Gastroesophageal sphincter (tissue), 4 donors: ENCODE measurements at regions not wholly inside any gene's neighbourhood (a gene's known extent, or its start where the extent isn't known, plus 50 kb on each side); places are given as distances from the start of the nearest gene placed in this dataset.

Experiments
- ATAC-seq: fragments of 150-250 bp; one replicate; pipeline ENCODE4 v1.9.1; 2016; ENCODE audit warnings: mild to moderate bottlenecking, moderate library complexity
- H3K27ac ChIP-seq, 4 donors: fragments of 200-600 bp; sonication (generic) in 3 of 4; 1 replicate in 3 of 4; 2 replicates in 1 of 4; pipeline ENCODE4 v1.5.1; 2016 to 2019
- H3K27me3 ChIP-seq: fragments of 200-600 bp; sonication (generic); one replicate; pipeline ENCODE4 v1.5.1; 2019
- H3K36me3 ChIP-seq, 2 donors: fragments of 200-600 bp; sonication (generic); one replicate each; pipeline ENCODE4 v1.5.1; 2019; ENCODE audit warnings: control low read depth in 1 of 2
- H3K4me1 ChIP-seq, 3 donors: fragments of 200-600 bp; sonication (generic); 1 replicate in 2 of 3; 2 replicates in 1 of 3; pipeline ENCODE4 v1.5.1; 2016 to 2019; ENCODE audit warnings: control low read depth in 2 of 3
- H3K4me3 ChIP-seq, 2 donors: fragments of 200-600 bp; sonication (generic); one replicate each; pipeline ENCODE4 v1.5.1; 2019; ENCODE audit warnings: mild to moderate bottlenecking in 1 of 2, moderate library complexity in 1 of 2
- H3K9me3 ChIP-seq, 3 donors: fragments of 200-600 bp; sonication (generic); one replicate each; pipeline ENCODE4 v1.5.1; 2017 to 2019; ENCODE audit warnings: control low read depth in 2 of 3
- EP300 ChIP-seq: sonication (generic); formaldehyde crosslinking; IDR thresholded peaks from one replicate; pipeline ENCODE4 v1.6.1; 2017; ENCODE audit warnings: antibody characterized with exemption, mild to moderate bottlenecking
- POLR2A ChIP-seq, 2 donors: fragments of 450-650 bp; IDR thresholded peaks; one replicate each; pipeline ENCODE4 v1.6.1; 2017; ENCODE audit warnings: antibody characterized with exemption in 2 of 2, mild to moderate bottlenecking in 2 of 2, moderate library complexity in 1 of 2
- POLR2AphosphoS5 ChIP-seq: sonication (generic); formaldehyde crosslinking; IDR thresholded peaks from one replicate; pipeline ENCODE4 v1.6.1; 2017; ENCODE audit warnings: antibody characterized with exemption
- WGBS, 2 donors: methylation state at CpG; one replicate each; pipeline ENCODE4 v1.1.5; 2018; ENCODE audit warnings: low coverage in 1 of 2; 5-methylcytosine and 5-hydroxymethylcytosine counted together
- TF ChIP-seq, protein P1 (sequence below), 4 experiments: fragments of 200-600 bp in 2 of 4; fragments of 450-650 bp in 2 of 4; sonication (generic) in 1 of 4; IDR thresholded peaks; one replicate each; pipeline ENCODE4 v1.5.1; 2017 to 2019; ENCODE audit warnings: antibody characterized with exemption in 4 of 4, mild to moderate bottlenecking in 2 of 4, moderate library complexity in 2 of 4

DNA sequence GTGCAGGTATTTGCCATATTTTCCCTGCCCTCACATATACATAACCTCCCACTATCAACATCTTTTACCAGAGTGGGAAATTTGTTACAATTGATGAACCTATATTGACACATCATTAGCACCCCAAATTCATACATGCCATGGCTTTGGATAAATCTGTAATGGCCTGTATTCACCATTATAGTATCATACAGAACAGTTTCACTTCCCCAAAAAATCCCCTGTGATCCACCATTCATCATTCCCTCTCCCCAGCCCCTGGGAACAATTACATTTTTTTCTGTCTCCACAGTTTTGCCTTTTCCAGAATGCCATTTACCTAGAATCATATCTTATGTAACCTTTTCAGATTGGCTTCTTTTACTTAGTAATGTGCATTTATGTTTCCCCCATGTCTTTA, 494.5 kb downstream of the RNF144A start:
- Histone ChIP-seq H3K27ac (no peak overlapping the region), H3K9me3 (no peaks in the 10 kb centered on the region)

DNA sequence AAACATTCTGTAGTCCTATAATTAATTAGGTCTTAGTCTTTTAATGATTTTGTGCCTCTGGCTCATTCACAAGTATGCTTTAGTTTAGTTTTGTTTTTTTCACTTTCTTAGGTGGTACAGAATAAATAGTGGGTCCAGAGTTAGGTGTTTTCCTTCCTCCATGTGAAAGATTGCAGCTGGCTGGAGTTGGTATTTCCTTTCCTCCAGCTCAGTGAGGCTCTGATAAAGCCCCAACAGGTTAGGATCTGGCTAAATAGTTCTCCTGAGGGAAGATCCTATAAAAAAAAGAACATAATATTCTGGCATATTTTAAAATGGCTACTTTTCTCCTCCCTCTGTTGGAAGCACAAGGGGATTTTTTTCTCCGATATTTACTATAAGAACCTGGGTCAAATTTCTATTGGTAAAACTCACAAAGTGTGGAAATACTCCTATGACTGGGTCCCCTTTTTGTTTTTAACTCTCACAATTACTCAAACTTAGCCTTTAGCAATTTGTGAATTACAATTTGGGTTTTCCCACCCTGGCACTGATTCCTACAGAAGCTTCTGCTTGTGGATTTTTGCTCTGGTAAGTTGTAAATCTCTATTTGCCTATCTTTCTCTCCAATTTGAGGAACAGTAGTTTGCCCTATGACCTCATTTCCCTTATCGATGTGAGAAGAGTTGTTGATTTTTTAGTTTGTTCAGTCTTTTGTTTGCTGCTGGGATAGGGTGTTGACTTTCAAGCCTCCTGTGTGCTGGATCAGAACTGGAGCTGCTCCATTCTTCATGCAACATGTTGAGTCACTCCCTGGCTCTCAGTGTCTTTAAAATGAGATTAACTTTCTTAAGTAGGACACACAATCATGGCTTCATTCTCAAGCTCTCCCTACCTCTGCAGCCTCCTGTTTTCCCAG, 500.9 kb downstream of the RNF144A start:
- Histone ChIP-seq H3K4me3 (no peak overlapping the region), H3K27ac (no peak overlapping the region), H3K4me1 (no peaks in the 10 kb centered on the region), H3K27me3 (no peaks in the 10 kb centered on the region), H3K9me3 (no peaks in the 10 kb centered on the region), H3K36me3 (no peaks in the 10 kb centered on the region)
- WGBS, 2 donors, result 49 to 64% methylated on average over 2 of the region's 2 CpGs
- ATAC-seq, result no peak
- TF ChIP-seq EP300, result no peak
- TF ChIP-seq POLR2A (IDR thresholded peaks at IDR 0.05), result no peak
- no peak for TF ChIP-seq POLR2AphosphoS5
- TF ChIP-seq, protein P1, sequence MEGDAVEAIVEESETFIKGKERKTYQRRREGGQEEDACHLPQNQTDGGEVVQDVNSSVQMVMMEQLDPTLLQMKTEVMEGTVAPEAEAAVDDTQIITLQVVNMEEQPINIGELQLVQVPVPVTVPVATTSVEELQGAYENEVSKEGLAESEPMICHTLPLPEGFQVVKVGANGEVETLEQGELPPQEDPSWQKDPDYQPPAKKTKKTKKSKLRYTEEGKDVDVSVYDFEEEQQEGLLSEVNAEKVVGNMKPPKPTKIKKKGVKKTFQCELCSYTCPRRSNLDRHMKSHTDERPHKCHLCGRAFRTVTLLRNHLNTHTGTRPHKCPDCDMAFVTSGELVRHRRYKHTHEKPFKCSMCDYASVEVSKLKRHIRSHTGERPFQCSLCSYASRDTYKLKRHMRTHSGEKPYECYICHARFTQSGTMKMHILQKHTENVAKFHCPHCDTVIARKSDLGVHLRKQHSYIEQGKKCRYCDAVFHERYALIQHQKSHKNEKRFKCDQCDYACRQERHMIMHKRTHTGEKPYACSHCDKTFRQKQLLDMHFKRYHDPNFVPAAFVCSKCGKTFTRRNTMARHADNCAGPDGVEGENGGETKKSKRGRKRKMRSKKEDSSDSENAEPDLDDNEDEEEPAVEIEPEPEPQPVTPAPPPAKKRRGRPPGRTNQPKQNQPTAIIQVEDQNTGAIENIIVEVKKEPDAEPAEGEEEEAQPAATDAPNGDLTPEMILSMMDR (IDR thresholded peaks at IDR 0.05), result no peak

More for the DNA sequence above, 494.5 kb downstream of the RNF144A start:
- H3K4me3 ChIP-seq, result no peak overlapping the region
- no peak for ATAC-seq
- TF ChIP-seq EP300 (no peak), POLR2A (IDR thresholded peaks at IDR 0.05) (no peak), POLR2AphosphoS5 (no peak)
- TF ChIP-seq, protein P1 (IDR thresholded peaks at IDR 0.05), result no peak
- H3K27me3 ChIP-seq, result peaks cover 3% of the 10 kb centered on the region
- no peaks in the 10 kb centered on the region for H3K4me1 ChIP-seq
- no peaks in the 10 kb centered on the region for H3K36me3 ChIP-seq

DNA sequence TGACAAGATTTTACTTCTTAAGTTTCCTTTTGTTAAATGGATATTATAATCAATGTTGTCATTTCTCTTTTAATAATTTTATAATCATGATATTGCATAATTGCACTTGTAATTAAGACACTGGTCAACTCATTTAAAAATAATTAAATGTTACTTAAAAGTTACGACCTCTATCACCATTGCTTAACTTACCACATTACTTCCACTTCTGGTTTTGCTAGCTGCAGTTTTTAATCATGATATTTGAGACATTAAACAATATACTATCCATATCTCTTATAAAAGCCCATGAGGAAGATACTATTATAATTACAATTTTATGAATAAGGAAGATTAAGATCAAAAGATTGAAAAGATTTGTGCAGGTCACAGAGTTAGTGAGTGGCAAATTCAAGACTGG, 502.0 kb downstream of the RNF144A start:
- no peak overlapping the region for H3K27ac ChIP-seq
- H3K4me3 ChIP-seq, result no peak overlapping the region
- no peak for ATAC-seq
- no peaks in the 10 kb centered on the region for H3K4me1 ChIP-seq
- H3K9me3 ChIP-seq, result no peaks in the 10 kb centered on the region
- no peaks in the 10 kb centered on the region for H3K27me3 ChIP-seq
- TF ChIP-seq EP300 (no peak), POLR2A (IDR thresholded peaks at IDR 0.05) (no peak), POLR2AphosphoS5 (no peak)
- TF ChIP-seq, protein P1 (IDR thresholded peaks at IDR 0.05), result no peak
- 56 to 88% methylated on average over 1 of the region's 1 CpG for WGBS, 2 donors
- H3K36me3 ChIP-seq, result no peaks in the 10 kb centered on the region

DNA sequence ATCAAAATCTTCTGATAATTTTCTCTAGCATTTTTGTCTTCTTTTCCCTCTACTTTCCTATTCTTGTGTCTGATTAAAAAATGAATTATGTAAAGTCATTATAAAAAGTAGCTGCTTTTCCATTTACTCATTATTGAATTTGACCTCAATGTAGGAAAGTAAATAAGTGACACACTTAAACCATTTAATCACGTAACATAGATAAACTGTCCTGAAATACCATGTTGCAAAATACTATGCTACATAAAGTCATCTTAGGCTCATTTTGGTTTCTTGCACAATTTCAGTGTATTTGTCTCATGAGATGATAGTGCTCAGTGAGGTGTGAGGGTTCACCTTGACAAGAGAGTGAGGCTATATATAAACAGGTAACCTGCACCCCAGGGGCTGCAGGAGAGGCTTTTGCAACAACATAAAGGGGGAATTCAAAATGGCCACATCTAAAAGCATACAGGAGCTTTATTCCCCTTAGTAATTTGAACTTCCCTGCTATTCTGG, 502.7 kb downstream of the RNF144A start:
- no peak for ATAC-seq
- Histone ChIP-seq H3K4me1 (no peaks in the 10 kb centered on the region), H3K9me3 (no peaks in the 10 kb centered on the region), H3K27me3 (peaks cover 4% of the 10 kb centered on the region), H3K36me3 (no peaks in the 10 kb centered on the region), H3K4me3 (no peak overlapping the region), H3K27ac (no peak overlapping the region)
- no peak for TF ChIP-seq POLR2A (IDR thresholded peaks at IDR 0.05)
- no peak for TF ChIP-seq EP300
- TF ChIP-seq, protein P1 (IDR thresholded peaks at IDR 0.05), result no peak
- no peak for TF ChIP-seq POLR2AphosphoS5
- 67 to 93% methylated on average over 1 of the region's 1 CpG for WGBS, 2 donors

DNA sequence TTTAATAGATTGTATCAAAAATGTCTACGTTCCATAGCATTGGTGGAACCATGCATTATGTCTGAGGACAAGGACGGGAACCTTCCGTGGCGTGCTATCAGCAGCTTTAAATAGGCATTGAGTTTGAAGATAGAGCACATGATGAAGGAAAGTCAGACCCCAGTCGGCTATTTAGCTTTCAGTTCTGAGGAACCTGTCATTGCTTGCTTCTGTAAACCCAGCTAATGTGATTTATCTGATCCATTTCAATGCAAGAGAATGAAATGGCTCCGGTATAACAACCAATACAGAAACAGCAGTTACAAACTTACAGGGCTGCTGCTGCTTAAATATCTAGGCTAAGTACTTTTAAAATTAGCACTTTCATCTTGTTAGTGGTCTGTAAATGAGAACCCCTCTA, 503.3 kb downstream of the RNF144A start:
- Histone ChIP-seq H3K4me1 (no peaks in the 10 kb centered on the region), H3K27me3 (peaks cover 8% of the 10 kb centered on the region), H3K27ac (no peak overlapping the region), H3K4me3 (no peak overlapping the region), H3K9me3 (no peaks in the 10 kb centered on the region), H3K36me3 (no peaks in the 10 kb centered on the region)
- no peak for ATAC-seq
- 81 to 84% methylated on average over 4 to 5 of the region's 6 CpGs for WGBS, 2 donors
- TF ChIP-seq, protein P1 (IDR thresholded peaks at IDR 0.05), result no peak
- TF ChIP-seq POLR2AphosphoS5, result no peak
- no peak for TF ChIP-seq EP300
